Natural killer cell (primary cell): ENCODE measurements at regions not wholly inside any gene's neighbourhood (a gene's known extent, or its start where the extent isn't known, plus 50 kb on each side); places are given as distances from the start of the nearest gene placed in this dataset.

Experiments used
- ATAC-seq, 3 donors: fragments of 150-1000 bp in 2 of 3; fragments of 200-7000 bp in 1 of 3; cut with Tn5 transposase; 1 replicate in 1 of 3; 2 replicates in 2 of 3; pipeline ENCODE4 v1.10.0; 2021; ENCODE audit warnings: mild to moderate bottlenecking in 2 of 3, moderate library complexity in 2 of 3
- DNase-seq, 2 donors: peaks; one replicate each; pipeline versions ENCODE4 v3.0.0 to v3.0.0-alpha.2; 2013 to 2021; ENCODE audit warnings: mixed read lengths in 1 of 2
- H3K27ac ChIP-seq: one replicate; pipeline ENCODE4 v1.5.1; 2013; ENCODE audit warnings: mild to moderate bottlenecking, low read length
- H3K27me3 ChIP-seq: one replicate; pipeline ENCODE4 v1.6.1; 2013; ENCODE audit warnings: low read length; ENCODE audit not compliant: control insufficient read depth, insufficient read depth
- H3K36me3 ChIP-seq: one replicate; pipeline ENCODE4 v1.6.1; 2013; ENCODE audit warnings: low read length; ENCODE audit not compliant: control insufficient read depth, insufficient read depth
- H3K4me1 ChIP-seq: one replicate; pipeline ENCODE4 v1.6.1; 2013; ENCODE audit warnings: low read length; ENCODE audit not compliant: control insufficient read depth, insufficient read depth
- H3K4me3 ChIP-seq: one replicate; pipeline ENCODE4 v1.5.1; 2013; ENCODE audit warnings: low read length
- H3K9me3 ChIP-seq: one replicate; pipeline ENCODE4 v1.6.1; 2013; ENCODE audit warnings: low read length; ENCODE audit not compliant: control insufficient read depth, insufficient read depth
- H3K27ac Mint-ChIP-seq, 2 donors: one replicate each; pipeline ENCODE4 v1.8.0; 2022; ENCODE audit warnings: mild to moderate bottlenecking in 2 of 2, mixed read lengths in 2 of 2, moderate library complexity in 1 of 2
- H3K27me3 Mint-ChIP-seq, 2 donors: one replicate each; pipeline ENCODE4 v1.8.0; 2022; ENCODE audit warnings: low read depth in 2 of 2, mixed read lengths in 2 of 2
- H3K36me3 Mint-ChIP-seq: one replicate; pipeline ENCODE4 v1.8.0; 2022; ENCODE audit warnings: mixed read lengths
- H3K4me1 Mint-ChIP-seq, 2 donors: one replicate each; pipeline ENCODE4 v1.8.0; 2022; ENCODE audit warnings: mixed read lengths in 2 of 2
- H3K4me3 Mint-ChIP-seq: one replicate; pipeline ENCODE4 v1.8.0; 2022; ENCODE audit warnings: mild to moderate bottlenecking, moderate library complexity, mixed read lengths
- H3K9me3 Mint-ChIP-seq, 2 donors: one replicate each; pipeline ENCODE4 v1.8.0; 2022; ENCODE audit warnings: mixed read lengths in 2 of 2
- CTCF ChIP-seq: fragments of 200-600 bp; IDR thresholded peaks from one replicate; pipeline ENCODE4 v1.8.0; 2022; ENCODE audit warnings: antibody characterized with exemption
- WGBS: methylation state at CpG from one replicate; pipeline ENCODE4 v1.1.7; 2013; ENCODE audit warnings: missing lambda C conversion rate; ENCODE audit not compliant: insufficient coverage; 5-methylcytosine and 5-hydroxymethylcytosine counted together
- intact Hi-C: fragments of 100-400 bp; cut with micrococcal nuclease; formaldehyde crosslinking; loops from one replicate; pipeline ENCODE4 v1.14.2; 2022

- no peaks in the 10 kb centered on the region for H3K27me3 Mint-ChIP-seq
- no peak overlapping the region for H3K4me3 Mint-ChIP-seq
- intact Hi-C loops, result no loop called here
Measured at GRCh38 chr10:105914432-105914831, 1250.1 kb downstream of the SORCS1 start.

GRCh38 chr10:105908701-105909100 lies 1255.8 kb downstream of the SORCS1 start:
- no peaks in the 10 kb centered on the region for H3K9me3 ChIP-seq
- H3K4me1 Mint-ChIP-seq, result no peaks in the 10 kb centered on the region
- 67% methylated on average over 1 of the region's 1 CpG for WGBS

More at GRCh38 chr10:105914432-105914831, 1250.1 kb downstream of the SORCS1 start:
- ATAC-seq (no peak), DNase-seq (no peak)
- H3K9me3 Mint-ChIP-seq, result peaks cover 11 to 18% of the 10 kb centered on the region in 2 donors
- H3K27ac ChIP-seq, result no peak overlapping the region
- WGBS, result no CpG with 5 or more reads among the region's 1 CpG
- H3K4me1 Mint-ChIP-seq, result no peaks in the 10 kb centered on the region
- H3K27ac Mint-ChIP-seq, result no peak overlapping the region
- H3K9me3 ChIP-seq, result no peaks in the 10 kb centered on the region
- no peaks in the 10 kb centered on the region for H3K4me1 ChIP-seq
- TF ChIP-seq CTCF, result no peak
- no peaks in the 10 kb centered on the region for H3K36me3 ChIP-seq
- H3K27me3 ChIP-seq, result no peaks in the 10 kb centered on the region
- H3K36me3 Mint-ChIP-seq, result peaks cover 7% of the 10 kb centered on the region
- H3K4me3 ChIP-seq, result no peak overlapping the region

GRCh38 chr10:105885495-105885894 lies 1244.4 kb downstream of the SORCS3 start:
- TF ChIP-seq CTCF, result no peak
- Mint-ChIP-seq H3K27ac (no peak overlapping the region), H3K4me3 (no peak overlapping the region), H3K36me3 (no peaks in the 10 kb centered on the region), H3K27me3 (no peaks in the 10 kb centered on the region), H3K4me1 (no peaks in the 10 kb centered on the region), H3K9me3 (peaks cover 7 to 11% of the 10 kb centered on the region in 2 donors)
- H3K27me3 ChIP-seq, result no peaks in the 10 kb centered on the region
- intact Hi-C loops, result no loop called here
- no peak overlapping the region for H3K4me3 ChIP-seq
- no peaks in the 10 kb centered on the region for H3K9me3 ChIP-seq
- 90% methylated on average over 2 of the region's 2 CpGs for WGBS
- no peak for ATAC-seq
- DNase-seq, result no peak
- no peaks in the 10 kb centered on the region for H3K36me3 ChIP-seq
- H3K4me1 ChIP-seq, result no peaks in the 10 kb centered on the region
- no peak overlapping the region for H3K27ac ChIP-seq

More at GRCh38 chr10:105908701-105909100, 1255.8 kb downstream of the SORCS1 start:
- Mint-ChIP-seq H3K27ac (no peak overlapping the region), H3K4me3 (no peak overlapping the region), H3K27me3 (no peaks in the 10 kb centered on the region), H3K36me3 (no peaks in the 10 kb centered on the region), H3K9me3 (peaks cover 4 to 7% of the 10 kb centered on the region in 2 donors)
- DNase-seq (no peak), ATAC-seq (no peak)
- Histone ChIP-seq H3K27ac (no peak overlapping the region), H3K36me3 (no peaks in the 10 kb centered on the region), H3K4me1 (no peaks in the 10 kb centered on the region), H3K27me3 (no peaks in the 10 kb centered on the region), H3K4me3 (no peak overlapping the region)
- TF ChIP-seq CTCF, result no peak
- intact Hi-C loops, result no loop called here

- intact Hi-C loops, result no loop called here
- Mint-ChIP-seq H3K4me3 (no peak overlapping the region), H3K36me3 (no peaks in the 10 kb centered on the region), H3K4me1 (no peaks in the 10 kb centered on the region), H3K9me3 (peaks cover 6 to 7% of the 10 kb centered on the region in 2 donors), H3K27ac (no peak overlapping the region), H3K27me3 (no peaks in the 10 kb centered on the region)
- Histone ChIP-seq H3K4me3 (no peak overlapping the region), H3K27ac (no peak overlapping the region), H3K36me3 (no peaks in the 10 kb centered on the region), H3K9me3 (no peaks in the 10 kb centered on the region), H3K4me1 (no peaks in the 10 kb centered on the region), H3K27me3 (no peaks in the 10 kb centered on the region)
- WGBS, result no CpG with 5 or more reads among the region's 1 CpG
- ATAC-seq, result no peak
- TF ChIP-seq CTCF, result no peak
- DNase-seq, result no peak
Measured at GRCh38 chr10:105879401-105879800, 1238.3 kb downstream of the SORCS3 start.
